Psoas muscle (tissue), 7 donors: ENCODE measurements at regions not wholly inside any gene's neighbourhood (a gene's known extent, or its start where the extent isn't known, plus 50 kb on each side); places are given as distances from the start of the nearest gene placed in this dataset.

Source experiments
- ATAC-seq, 4 donors: fragments of 200-7000 bp; cut with Tn5 transposase; one replicate each; pipeline ENCODE4 v1.9.1; 2020; ENCODE audit warnings: moderate library complexity in 3 of 4, mild to moderate bottlenecking in 2 of 4
- DNase-seq, 2 donors: peaks; one replicate each; pipeline ENCODE4 v3.0.0-alpha.2; 2020
- H3K27ac ChIP-seq: fragments of 200-600 bp; one replicate; pipeline ENCODE4 v1.8.0; 2022
- H3K27me3 ChIP-seq, 3 donors: fragments of 200-600 bp in 1 of 3; one replicate each; pipeline versions ENCODE4 v1.6.1 to v1.8.0; 2013 to 2022; ENCODE audit warnings: low read length in 2 of 3, mild to moderate bottlenecking in 2 of 3, moderate library complexity in 1 of 3; ENCODE audit not compliant: insufficient read depth in 3 of 3
- H3K36me3 ChIP-seq, 2 donors: fragments of 200-600 bp in 1 of 2; one replicate each; pipeline versions ENCODE4 v1.6.1 to v1.8.0; 2013 to 2022; ENCODE audit warnings: low read depth in 1 of 2, mild to moderate bottlenecking in 1 of 2, moderate library complexity in 1 of 2; ENCODE audit not compliant: insufficient read depth in 1 of 2
- H3K4me1 ChIP-seq: fragments of 200-600 bp; one replicate; pipeline ENCODE4 v1.8.0; 2022
- H3K4me3 ChIP-seq: fragments of 200-600 bp; one replicate; pipeline ENCODE4 v1.8.0; 2022; ENCODE audit warnings: mild to moderate bottlenecking
- H3K9me3 ChIP-seq: fragments of 200-600 bp; one replicate; pipeline ENCODE4 v1.8.0; 2022
- CTCF ChIP-seq: fragments of 200-600 bp; IDR thresholded peaks from one replicate; pipeline ENCODE4 v1.8.0; 2022; ENCODE audit warnings: antibody characterized with exemption
- WGBS, 3 donors: extraction: QIAGEN DNeasy Blood & Tissue Kit; methylation state at CpG; one replicate each; pipeline versions ENCODE4 v1.1.6 to v1.1.7; 2013; 5-methylcytosine and 5-hydroxymethylcytosine counted together
- intact Hi-C, 2 donors: fragments of 100-400 bp; cut with DNase I; formaldehyde crosslinking; loops; one replicate each; pipeline versions ENCODE4 v1.11.0 to v1.14.2; 2022
- donor health status: healthy with polysubstance abuse.
- donor health status: DM: no; HTN: no; CAD: no; lungs with moderate emphysema.
- donor health status: Bipolar disorder and iron deficiency.
- donor health status: healthy.
- donor health status: DM: yes; HTN: yes; CAD: no.
- donor health status: DM: no; HTN: no; CAD: no.
- donor health status: DM: yes; HTN: yes; CAD: no.

- TF ChIP-seq CTCF = no peak
- 81 to 92% (median 89%) methylated on average over 1 of the region's 1 CpG for WGBS, 3 donors
- no peaks in the 10 kb centered on the region for H3K9me3 ChIP-seq
- no peak overlapping the region for H3K27ac ChIP-seq
- intact Hi-C loops = no loop called here
- no peaks in the 10 kb centered on the region for H3K4me1 ChIP-seq
- H3K4me3 ChIP-seq = no peak overlapping the region
- no peaks in the 10 kb centered on the region for H3K36me3 ChIP-seq
- no peaks in the 10 kb centered on the region for H3K27me3 ChIP-seq
- DNase-seq (no peak), ATAC-seq (no peak)
These were observed 56.5 kb upstream of the COL3A1 start for GRCh38 chr2:188917632-188918031.

GRCh38 chr2:188919824-188920223, 54.3 kb upstream of the COL3A1 start:
- Histone ChIP-seq H3K36me3 (no peaks in the 10 kb centered on the region), H3K4me3 (no peak overlapping the region), H3K4me1 (no peaks in the 10 kb centered on the region), H3K27me3 (no peaks in the 10 kb centered on the region), H3K9me3 (no peaks in the 10 kb centered on the region), H3K27ac (no peak overlapping the region)
- no peak for DNase-seq
- TF ChIP-seq CTCF = no peak
- WGBS, 3 donors = 89 to 97% (median 89%) methylated on average over 2 of the region's 2 CpGs
- no peak for ATAC-seq
- intact Hi-C loops = no loop called here

- Histone ChIP-seq H3K4me1 (no peaks in the 10 kb centered on the region), H3K36me3 (no peaks in the 10 kb centered on the region), H3K4me3 (no peak overlapping the region), H3K27ac (no peak overlapping the region), H3K9me3 (peaks cover 1% of the 10 kb centered on the region), H3K27me3 (no peaks in the 10 kb centered on the region)
- ATAC-seq (no peak), DNase-seq (no peak)
- WGBS, 3 donors = 52 to 98% (median 94%) methylated on average over 1 of the region's 1 CpG
- TF ChIP-seq CTCF = no peak
- intact Hi-C loops = no loop called here
These were observed 52.0 kb upstream of the COL3A1 start for GRCh38 chr2:188922191-188922590.
